Activated B cell treated with CpG ODN at 0.5 μM for 24 hours (primary cell): ENCODE measurements at regions not wholly inside any gene's neighbourhood (a gene's known extent, or its start where the extent isn't known, plus 50 kb on each side); places are given as distances from the start of the nearest gene placed in this dataset.

Experiments
- ATAC-seq: fragments of 200-7000 bp; cut with Tn5 transposase; one replicate; pipeline ENCODE4 v1.10.0; 2021; ENCODE audit warnings: low read depth, mild to moderate bottlenecking, moderate library complexity
- CTCF ChIA-PET: fragments of 350-600 bp; sonication (Branson Sonifier 250); formaldehyde crosslinking; loops from one replicate; lab custom pipeline; 2021; ENCODE audit warnings: antibody characterized with exemption; lab: Charles Lee
- POLR2A ChIA-PET: fragments of 350-600 bp; sonication (Branson Sonifier 250); formaldehyde crosslinking; loops from one replicate; lab custom pipeline; 2021; ENCODE audit warnings: antibody characterized with exemption; lab: Charles Lee
- DNase-seq: peaks from one replicate; pipeline ENCODE4 v3.0.0; 2022
- H3K27ac Mint-ChIP-seq: one replicate; pipeline ENCODE4 v1.8.0; 2020; ENCODE audit warnings: mixed read lengths
- H3K27me3 Mint-ChIP-seq: one replicate; pipeline ENCODE4 v1.8.0; 2021; ENCODE audit warnings: mixed read lengths
- H3K36me3 Mint-ChIP-seq: one replicate; pipeline ENCODE4 v1.8.0; 2021; ENCODE audit warnings: low read depth, mixed read lengths
- H3K4me1 Mint-ChIP-seq: one replicate; pipeline ENCODE4 v1.8.0; 2021; ENCODE audit warnings: mixed read lengths
- H3K4me3 Mint-ChIP-seq: one replicate; pipeline ENCODE4 v1.8.0; 2020; ENCODE audit warnings: mild to moderate bottlenecking, mixed read lengths
- H3K9me3 Mint-ChIP-seq: one replicate; pipeline ENCODE4 v1.8.0; 2020; ENCODE audit warnings: mixed read lengths
- CTCF ChIP-seq: fragments of 200-600 bp; IDR thresholded peaks from one replicate; pipeline ENCODE4 v1.8.0; 2022; ENCODE audit warnings: antibody characterized with exemption, mild to moderate bottlenecking
- intact Hi-C: fragments of 100-400 bp; cut with micrococcal nuclease; formaldehyde crosslinking; loops from one replicate; pipeline ENCODE4 v1.15.1; 2024

GRCh38 chr21:25350056-25350455 is 257.2 kb downstream of the MRPL39 start:
- POLR2A ChIA-PET: no interaction called here
- Mint-ChIP-seq H3K4me1 (peaks cover 4% of the 10 kb centered on the region), H3K27me3 (no peaks in the 10 kb centered on the region), H3K9me3 (peaks cover 11% of the 10 kb centered on the region), H3K4me3 (no peak overlapping the region), H3K27ac (no peak overlapping the region), H3K36me3 (peaks cover 4% of the 10 kb centered on the region)
- DNase-seq: no peak
- no peak for ATAC-seq
- CTCF ChIA-PET: interaction anchor here (1.6 kb wide), 1 partner anchor 10 kb away, joined by 7 read pairs; no protein-coding TSS in a partner anchor
- TF ChIP-seq CTCF: no peak
- intact Hi-C loops: loop anchor here (1.0 kb wide), 1 partner anchor 36 kb away; no protein-coding TSS in a partner anchor

GRCh38 chr21:25343774-25344545 is 263.3 kb downstream of the MRPL39 start:
- H3K9me3 Mint-ChIP-seq: peaks cover 3% of the 10 kb centered on the region
- ATAC-seq (no peak), DNase-seq (no peak)
- H3K27me3 Mint-ChIP-seq: no peaks in the 10 kb centered on the region
- H3K27ac Mint-ChIP-seq: no peak overlapping the region
- peaks cover 4% of the 10 kb centered on the region for H3K36me3 Mint-ChIP-seq
- no peak for TF ChIP-seq CTCF
- H3K4me3 Mint-ChIP-seq: no peak overlapping the region
- no peaks in the 10 kb centered on the region for H3K4me1 Mint-ChIP-seq
- intact Hi-C loops: no loop called here
- POLR2A ChIA-PET: no interaction called here
- CTCF ChIA-PET: no interaction called here

DNA sequence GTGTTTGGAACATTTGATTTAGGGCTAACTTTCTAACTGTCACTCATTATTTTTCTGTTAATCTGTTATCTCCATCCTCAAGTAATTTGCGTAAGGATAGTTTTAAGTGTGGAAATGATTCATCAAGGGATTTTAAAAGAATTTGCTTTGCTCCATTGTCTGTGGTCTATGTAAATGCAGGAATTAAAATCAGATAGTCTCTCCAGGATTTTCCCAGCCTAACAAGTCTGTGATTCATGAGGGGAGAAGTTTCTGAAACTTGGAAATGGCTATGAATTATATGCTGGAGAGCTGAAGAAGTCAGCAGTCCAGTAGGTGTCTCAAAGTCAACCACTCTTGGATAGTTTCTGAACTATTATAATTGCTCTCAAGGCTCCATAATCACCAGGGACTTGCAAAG is 264.5 kb downstream of the MRPL39 start:
- H3K4me1 Mint-ChIP-seq: no peaks in the 10 kb centered on the region
- no peak overlapping the region for H3K27ac Mint-ChIP-seq
- H3K9me3 Mint-ChIP-seq: no peaks in the 10 kb centered on the region
- no peaks in the 10 kb centered on the region for H3K27me3 Mint-ChIP-seq
- H3K36me3 Mint-ChIP-seq: peaks cover under 1% of the 10 kb centered on the region
- H3K4me3 Mint-ChIP-seq: no peak overlapping the region
- POLR2A ChIA-PET: no interaction called here
- no peak for TF ChIP-seq CTCF
- no peak for DNase-seq
- CTCF ChIA-PET: no interaction called here
- no peak for ATAC-seq
- intact Hi-C loops: no loop called here

GRCh38 chr21:25341981-25342380 is 265.3 kb downstream of the MRPL39 start:
- intact Hi-C loops: no loop called here
- no peak for TF ChIP-seq CTCF
- Mint-ChIP-seq H3K27ac (no peak overlapping the region), H3K9me3 (no peaks in the 10 kb centered on the region), H3K4me1 (no peaks in the 10 kb centered on the region), H3K36me3 (no peaks in the 10 kb centered on the region), H3K4me3 (no peak overlapping the region), H3K27me3 (no peaks in the 10 kb centered on the region)
- DNase-seq (no peak), ATAC-seq (no peak)
- ChIA-PET CTCF (no interaction called here), POLR2A (no interaction called here)

DNA sequence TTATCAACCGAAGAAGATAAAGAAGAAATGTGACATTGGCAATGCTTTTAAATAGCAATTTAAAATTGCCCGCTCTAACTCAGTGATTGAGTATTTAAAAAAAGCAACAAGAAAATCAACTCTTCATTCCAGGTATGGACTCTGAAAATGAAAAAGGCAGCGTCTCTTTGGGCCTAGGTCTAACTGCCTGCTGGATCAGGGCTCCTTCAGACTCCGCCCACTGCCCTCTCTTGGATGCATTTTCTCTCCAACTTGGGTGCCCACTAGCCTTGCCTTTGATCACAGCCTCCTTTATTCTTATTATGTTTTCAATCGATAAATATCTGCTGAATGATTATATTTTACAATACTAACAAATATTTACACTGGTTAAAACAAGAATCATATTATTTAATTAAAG is 268.9 kb downstream of the MRPL39 start:
- DNase-seq: no peak
- TF ChIP-seq CTCF: no peak
- H3K4me3 Mint-ChIP-seq: no peak overlapping the region
- POLR2A ChIA-PET: no interaction called here
- CTCF ChIA-PET: no interaction called here
- ATAC-seq: no peak
- H3K27ac Mint-ChIP-seq: no peak overlapping the region
- H3K4me1 Mint-ChIP-seq: peaks cover 4% of the 10 kb centered on the region
- no peaks in the 10 kb centered on the region for H3K9me3 Mint-ChIP-seq
- intact Hi-C loops: loop anchor here (2.0 kb wide), 1 partner anchor 18 kb away; no protein-coding TSS in a partner anchor
- no peaks in the 10 kb centered on the region for H3K27me3 Mint-ChIP-seq
- no peaks in the 10 kb centered on the region for H3K36me3 Mint-ChIP-seq
